CD14-positive monocyte (primary cell): ENCODE measurements at regions not wholly inside any gene's neighbourhood (a gene's known extent, or its start where the extent isn't known, plus 50 kb on each side); places are given as distances from the start of the nearest gene placed in this dataset.

Source experiments
- DNase-seq, 3 donors: peaks; one replicate each; pipeline ENCODE4 v3.0.0-alpha.2; 2011 to 2022
- H2AFZ ChIP-seq: 2 replicates; pipeline ENCODE4 v1.6.0; 2012; ENCODE audit warnings: mild to moderate bottlenecking, low read depth, low read length, inconsistent platforms; ENCODE audit not compliant: insufficient read depth, poor library complexity, severe bottlenecking
- H3K27ac ChIP-seq, 2 donors: 1 replicate in 1 of 2; 2 replicates in 1 of 2; pipeline ENCODE4 v1.5.1; 2012 to 2013; ENCODE audit warnings: low read length in 2 of 2, control low read depth in 1 of 2, inconsistent platforms in 1 of 2, low read depth in 1 of 2, mild to moderate bottlenecking in 1 of 2
- H3K27me3 ChIP-seq, 2 donors: one replicate each; pipeline versions ENCODE4 v1.6.0 to v1.6.1; 2011 to 2013; ENCODE audit warnings: low read length in 2 of 2; ENCODE audit not compliant: control insufficient read depth in 2 of 2, insufficient read depth in 2 of 2
- H3K36me3 ChIP-seq, 2 donors: replicated peaks in 1 of 2; 1 replicate in 1 of 2; 2 replicates in 1 of 2; pipeline versions ENCODE4 v1.5.1 to v1.6.1; 2012 to 2013; ENCODE audit warnings: low read length in 2 of 2, control low read depth in 1 of 2, inconsistent platforms in 1 of 2, mild to moderate bottlenecking in 1 of 2; ENCODE audit not compliant: insufficient read depth in 2 of 2, control insufficient read depth in 1 of 2
- H3K4me1 ChIP-seq, 2 donors: 1 replicate in 1 of 2; 2 replicates in 1 of 2; pipeline versions ENCODE4 v1.5.1 to v1.6.1; 2012 to 2013; ENCODE audit warnings: low read length in 2 of 2, control low read depth in 1 of 2, inconsistent platforms in 1 of 2, mild to moderate bottlenecking in 1 of 2, moderate library complexity in 1 of 2; ENCODE audit not compliant: insufficient read depth in 2 of 2, control insufficient read depth in 1 of 2
- H3K4me2 ChIP-seq: replicated peaks from 2 replicates; pipeline ENCODE3; 2012; ENCODE audit warnings: low read length, moderate library complexity, mild to moderate bottlenecking; ENCODE audit not compliant: poor library complexity, severe bottlenecking; ENCODE audit errors: extremely low read depth
- H3K4me3 ChIP-seq, 3 experiments: fragments of 200-600 bp in 1 of 3; sonication (generic) in 1 of 3; replicated peaks in 1 of 3; 1 replicate in 2 of 3; 2 replicates in 1 of 3; pipeline ENCODE4 v1.5.1; 2011 to 2013; ENCODE audit warnings: low read length in 3 of 3, mild to moderate bottlenecking in 3 of 3, control low read depth in 2 of 3, low read depth in 2 of 3, inconsistent platforms in 1 of 3, moderate library complexity in 1 of 3
- H3K79me2 ChIP-seq: 2 replicates; pipeline ENCODE4 v1.6.0; 2012; ENCODE audit warnings: mild to moderate bottlenecking, control low read depth, inconsistent platforms, low read length, moderate library complexity; ENCODE audit not compliant: insufficient read depth
- H3K9ac ChIP-seq: 2 replicates; pipeline ENCODE4 v1.6.0; 2017; ENCODE audit warnings: low read length, mild to moderate bottlenecking; ENCODE audit not compliant: insufficient read depth, poor library complexity, severe bottlenecking
- H3K9me3 ChIP-seq, 2 donors: replicated peaks in 1 of 2; 1 replicate in 1 of 2; 2 replicates in 1 of 2; pipeline versions ENCODE4 v1.5.1 to v1.6.1; 2012 to 2013; ENCODE audit warnings: low read length in 2 of 2, control low read depth in 1 of 2; ENCODE audit not compliant: control insufficient read depth in 1 of 2, insufficient read depth in 1 of 2
- H4K20me1 ChIP-seq: 2 replicates; pipeline ENCODE4 v1.6.0; 2012; ENCODE audit warnings: mild to moderate bottlenecking, low read length, control low read depth, moderate library complexity; ENCODE audit not compliant: insufficient read depth
- H3K27ac Mint-ChIP-seq, 7 donors: one replicate each; pipeline ENCODE4 v1.8.0; 2020; ENCODE audit warnings: mild to moderate bottlenecking in 7 of 7, mixed read lengths in 7 of 7, moderate library complexity in 6 of 7, inconsistent platforms in 2 of 7
- H3K27me3 Mint-ChIP-seq, 3 donors: one replicate each; pipeline ENCODE4 v1.8.0; 2021 to 2022; ENCODE audit warnings: low read depth in 3 of 3, mild to moderate bottlenecking in 3 of 3, mixed read lengths in 3 of 3, moderate library complexity in 3 of 3, inconsistent platforms in 1 of 3
- H3K36me3 Mint-ChIP-seq, 2 donors: one replicate each; pipeline ENCODE4 v1.8.0; 2020; ENCODE audit warnings: mixed read lengths in 2 of 2, inconsistent platforms in 1 of 2, mild to moderate bottlenecking in 1 of 2
- H3K4me1 Mint-ChIP-seq: one replicate; pipeline ENCODE4 v1.8.0; 2020; ENCODE audit warnings: mild to moderate bottlenecking, mixed read lengths
- H3K4me3 Mint-ChIP-seq, 2 donors: one replicate each; pipeline ENCODE4 v1.8.0; 2020; ENCODE audit warnings: mild to moderate bottlenecking in 2 of 2, mixed read lengths in 2 of 2, moderate library complexity in 1 of 2
- H3K9me3 Mint-ChIP-seq, 7 donors: one replicate each; pipeline ENCODE4 v1.8.0; 2020 to 2022; ENCODE audit warnings: mixed read lengths in 7 of 7, mild to moderate bottlenecking in 6 of 7, moderate library complexity in 6 of 7, inconsistent platforms in 2 of 7
- WGBS: methylation state at CpG from one replicate; pipeline ENCODE4 v1.1.5; 2013; ENCODE audit warnings: missing lambda C conversion rate; ENCODE audit not compliant: insufficient coverage; 5-methylcytosine and 5-hydroxymethylcytosine counted together
- intact Hi-C, 2 donors: fragments of 100-400 bp; cut with micrococcal nuclease; formaldehyde crosslinking; loops; one replicate each; pipeline versions ENCODE4 v1.15.0 to v1.15.1; 2023
- TF ChIP-seq, protein P1 (sequence below): fragments of 200-600 bp; IDR thresholded peaks from one replicate; pipeline ENCODE4 v1.8.0; 2022; ENCODE audit warnings: antibody characterized with exemption, mild to moderate bottlenecking

DNA sequence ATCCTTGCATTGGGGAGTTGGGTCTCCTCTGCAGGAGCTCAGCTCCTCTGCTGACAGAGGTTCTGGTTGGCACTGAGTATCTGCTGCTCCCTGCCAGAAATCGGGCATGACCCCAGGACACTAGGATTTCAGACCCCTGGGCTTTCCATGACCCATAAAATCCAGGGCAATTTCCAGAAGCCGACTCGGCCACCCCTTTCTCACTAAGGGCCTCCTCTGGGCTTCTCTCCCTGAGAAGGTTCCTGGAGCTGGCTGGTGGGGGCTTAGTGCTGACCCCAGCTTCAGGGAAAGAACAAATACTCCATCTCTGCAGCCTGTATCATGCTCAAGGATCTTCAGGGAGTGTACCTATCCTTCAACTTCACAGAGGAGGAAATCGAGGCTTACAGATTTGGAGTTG, 603.4 kb downstream of the PTPRU start:
- no peak overlapping the region for H3K4me2 ChIP-seq
- no peak overlapping the region for H3K27ac ChIP-seq
- 71% methylated on average over 3 of the region's 4 CpGs for whole genome bisulfite sequencing
- no peaks in the 10 kb centered on the region for H3K36me3 ChIP-seq
- H4K20me1 ChIP-seq: no peaks in the 10 kb centered on the region
- Mint-ChIP-seq H3K9me3 (peaks cover 5 to 27% (median 12%) of the 10 kb centered on the region in 7 donors), H3K4me1 (no peaks in the 10 kb centered on the region), H3K36me3 (no peaks in the 10 kb centered on the region), H3K4me3 (no peak overlapping the region), H3K27ac (no peak overlapping the region), H3K27me3 (peaks cover 2 to 6% (median 4%) of the 10 kb centered on the region in 3 donors)
- TF ChIP-seq, protein P1, sequence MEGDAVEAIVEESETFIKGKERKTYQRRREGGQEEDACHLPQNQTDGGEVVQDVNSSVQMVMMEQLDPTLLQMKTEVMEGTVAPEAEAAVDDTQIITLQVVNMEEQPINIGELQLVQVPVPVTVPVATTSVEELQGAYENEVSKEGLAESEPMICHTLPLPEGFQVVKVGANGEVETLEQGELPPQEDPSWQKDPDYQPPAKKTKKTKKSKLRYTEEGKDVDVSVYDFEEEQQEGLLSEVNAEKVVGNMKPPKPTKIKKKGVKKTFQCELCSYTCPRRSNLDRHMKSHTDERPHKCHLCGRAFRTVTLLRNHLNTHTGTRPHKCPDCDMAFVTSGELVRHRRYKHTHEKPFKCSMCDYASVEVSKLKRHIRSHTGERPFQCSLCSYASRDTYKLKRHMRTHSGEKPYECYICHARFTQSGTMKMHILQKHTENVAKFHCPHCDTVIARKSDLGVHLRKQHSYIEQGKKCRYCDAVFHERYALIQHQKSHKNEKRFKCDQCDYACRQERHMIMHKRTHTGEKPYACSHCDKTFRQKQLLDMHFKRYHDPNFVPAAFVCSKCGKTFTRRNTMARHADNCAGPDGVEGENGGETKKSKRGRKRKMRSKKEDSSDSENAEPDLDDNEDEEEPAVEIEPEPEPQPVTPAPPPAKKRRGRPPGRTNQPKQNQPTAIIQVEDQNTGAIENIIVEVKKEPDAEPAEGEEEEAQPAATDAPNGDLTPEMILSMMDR: no peak
- no peaks in the 10 kb centered on the region for H3K27me3 ChIP-seq
- peaks cover 9% of the 10 kb centered on the region in 2 donors for H3K9me3 ChIP-seq
- no peaks in the 10 kb centered on the region for H3K4me1 ChIP-seq
- intact Hi-C loops: no loop called here
- H3K4me3 ChIP-seq: no peak overlapping the region
- H3K79me2 ChIP-seq: no peaks in the 10 kb centered on the region
- no peak for DNase-seq
- no peak overlapping the region for H2AFZ ChIP-seq
- H3K9ac ChIP-seq: no peak overlapping the region

DNA sequence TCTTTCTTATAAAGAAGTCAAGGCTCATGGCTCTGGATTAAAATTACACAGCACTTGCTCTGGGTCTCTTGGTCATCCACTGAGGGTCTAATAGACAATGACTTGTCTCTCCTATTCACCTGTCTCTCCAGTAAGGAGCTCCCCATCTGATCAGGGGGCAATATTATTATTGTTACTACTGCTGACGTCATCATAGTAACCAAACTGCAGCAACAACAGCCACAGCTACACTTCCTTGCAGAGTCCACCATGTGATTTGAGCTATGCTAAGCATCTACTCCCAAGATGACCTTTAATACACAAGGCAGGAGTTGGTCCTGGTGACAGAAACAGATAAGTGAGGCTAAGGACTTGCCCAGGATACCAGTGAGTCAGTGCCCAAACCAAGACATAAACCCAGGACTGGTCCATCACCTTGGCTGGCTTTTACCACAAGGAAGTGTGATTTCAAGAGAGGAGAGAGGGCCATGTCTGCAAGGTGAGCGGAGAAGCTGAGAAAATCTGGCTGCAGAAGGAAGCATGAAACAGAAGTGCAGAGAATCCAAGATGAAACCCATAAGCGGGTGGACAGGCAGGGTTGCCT, 602.5 kb downstream of the PTPRU start:
- no peaks in the 10 kb centered on the region for H3K27me3 ChIP-seq
- Mint-ChIP-seq H3K4me3 (no peak overlapping the region), H3K27me3 (peaks cover 2 to 6% (median 4%) of the 10 kb centered on the region in 3 donors), H3K36me3 (no peaks in the 10 kb centered on the region), H3K27ac (no peak overlapping the region), H3K9me3 (peaks cover 5 to 27% (median 12%) of the 10 kb centered on the region in 7 donors), H3K4me1 (no peaks in the 10 kb centered on the region)
- TF ChIP-seq, protein P1: no peak
- no peaks in the 10 kb centered on the region for H3K79me2 ChIP-seq
- 100% methylated on average over 1 of the region's 3 CpGs for WGBS
- intact Hi-C loops: no loop called here
- peaks cover 9% of the 10 kb centered on the region in 2 donors for H3K9me3 ChIP-seq
- no peak overlapping the region for H3K9ac ChIP-seq
- H3K4me1 ChIP-seq: no peaks in the 10 kb centered on the region
- no peaks in the 10 kb centered on the region for H3K36me3 ChIP-seq
- no peak overlapping the region for H3K4me3 ChIP-seq
- no peak overlapping the region for H3K27ac ChIP-seq
- no peaks in the 10 kb centered on the region for H4K20me1 ChIP-seq
- no peak for DNase-seq
- H3K4me2 ChIP-seq: no peak overlapping the region
- H2AFZ ChIP-seq: no peak overlapping the region
